HCT116 (cell line): ENCODE measurements at regions not wholly inside any gene's neighbourhood (a gene's known extent, or its start where the extent isn't known, plus 50 kb on each side); places are given as distances from the start of the nearest gene placed in this dataset.

Experiments
- ATAC-seq: fragments of 200-7000 bp; cut with Tn5 transposase; 2 replicates; pipeline ENCODE4 v1.9.1; 2020; ENCODE audit warnings: mild to moderate bottlenecking, moderate library complexity
- BruUV-seq: library from RNA; stranded (reverse); fragments of 400-500 nt; replicated peaks from 2 replicates; lab custom pipeline; 2021; lab: Mats Ljungman, UMichigan
- CTCF ChIA-PET: fragments of 300-600 bp; sonication (Branson Sonifier 250); formaldehyde crosslinking; loops from one replicate; lab custom pipeline; 2021; ENCODE audit warnings: antibody characterized with exemption; lab: Charles Lee
- POLR2A ChIA-PET: fragments of 300-600, 350-600 bp; sonication (Branson Sonifier 250); formaldehyde crosslinking; loops from one replicate; lab custom pipeline; 2021; ENCODE audit warnings: antibody characterized with exemption; lab: Charles Lee
- RAD21 ChIA-PET, 2 experiments: fragments of 300-600 bp; sonication (Branson Sonifier 250); formaldehyde crosslinking; loops; one replicate each; lab custom pipeline; 2023; ENCODE audit warnings: low total read pairs in 2 of 2; ENCODE audit not compliant: uncharacterized antibody in 2 of 2, unreplicated experiment in 2 of 2, low non-redundant PET in 1 of 2; lab: Charles Lee
- DNase-seq: peaks from one replicate; pipeline ENCODE4 v3.0.0-alpha.2; 2010; ENCODE audit warnings: low read depth, low spot score
- H2AFZ ChIP-seq: fragments of 200-600 bp; shearing (Covaris generic), sonication (generic); 2 replicates; pipeline ENCODE4 v1.6.1; 2017; ENCODE audit warnings: low read depth, mixed run types, mixed read lengths, antibody characterized with exemption, low read length; ENCODE audit not compliant: poor library complexity, severe bottlenecking
- H3K27ac ChIP-seq: 2 replicates; pipeline ENCODE4 v1.5.1; 2012; ENCODE audit warnings: low read depth, low read length
- H3K27me3 ChIP-seq: fragments of 200-600 bp; sonication (generic); 2 replicates; pipeline ENCODE4 v1.6.1; 2016; ENCODE audit warnings: mixed run types, low read length, mixed read lengths; ENCODE audit not compliant: insufficient read depth
- H3K36me3 ChIP-seq, 2 experiments: fragments of 200-500 bp in 1 of 2; fragments of 200-600 bp in 1 of 2; sonication (Bioruptor generic) in 1 of 2; sonication (generic) in 1 of 2; 2 replicates each; pipeline versions ENCODE4 v1.5.1 to v1.6.1; 2014 to 2016; ENCODE audit warnings: low read length in 2 of 2, inconsistent platforms in 1 of 2, mixed read lengths in 1 of 2, mixed run types in 1 of 2; ENCODE audit not compliant: insufficient read depth in 2 of 2, control insufficient read depth in 1 of 2
- H3K4me1 ChIP-seq, 2 experiments: fragments of 200-600 bp in 1 of 2; sonication (generic) in 1 of 2; 2 replicates each; pipeline versions ENCODE4 v1.5.1 to v1.6.1; 2012 to 2017; ENCODE audit warnings: low read length in 2 of 2, inconsistent platforms in 1 of 2, mild to moderate bottlenecking in 1 of 2, mixed read lengths in 1 of 2, mixed run types in 1 of 2, moderate library complexity in 1 of 2; ENCODE audit not compliant: insufficient read depth in 2 of 2, control insufficient read depth in 1 of 2
- H3K4me2 ChIP-seq: fragments of 200-600 bp; sonication (generic); 2 replicates; pipeline ENCODE4 v1.6.1; 2017; ENCODE audit warnings: mixed run types, low read length, mixed read lengths
- H3K4me3 ChIP-seq, 2 experiments: fragments of 200-600 bp in 1 of 2; sonication (generic) in 1 of 2; replicated peaks in 1 of 2; 2 replicates each; pipeline ENCODE4 v1.5.1; 2011 to 2016; ENCODE audit warnings: low read length in 2 of 2, control low read depth in 1 of 2, low read depth in 1 of 2, mild to moderate bottlenecking in 1 of 2, mixed read lengths in 1 of 2, mixed run types in 1 of 2
- H3K79me2 ChIP-seq: fragments of 200-600 bp; sonication (generic); 2 replicates; pipeline ENCODE4 v1.6.1; 2017; ENCODE audit warnings: mild to moderate bottlenecking, mixed run types, low read length, moderate library complexity, mixed read lengths; ENCODE audit not compliant: insufficient read depth
- H3K9ac ChIP-seq: fragments of 200-600 bp; sonication (generic); 2 replicates; pipeline ENCODE4 v1.6.1; 2016; ENCODE audit warnings: low read length, mixed read lengths
- H3K9me2 ChIP-seq: fragments of 200-600 bp; sonication (generic), shearing (Covaris generic); 2 replicates; pipeline ENCODE4 v1.6.1; 2017; ENCODE audit warnings: mixed run types, mild to moderate bottlenecking, moderate library complexity; ENCODE audit not compliant: insufficient read depth
- H3K9me3 ChIP-seq, 2 experiments: fragments of 200-500 bp in 1 of 2; fragments of 200-600 bp in 1 of 2; sonication (Bioruptor generic) in 1 of 2; sonication (generic) in 1 of 2; 2 replicates each; pipeline ENCODE4 v1.6.1; 2014 to 2017; ENCODE audit warnings: low read length in 2 of 2, mixed read lengths in 2 of 2, inconsistent platforms in 1 of 2, low read depth in 1 of 2, mild to moderate bottlenecking in 1 of 2, mixed run types in 1 of 2, moderate library complexity in 1 of 2; ENCODE audit not compliant: control insufficient read depth in 1 of 2, insufficient read depth in 1 of 2
- H4K20me1 ChIP-seq: fragments of 200-600 bp; sonication (generic), shearing (Covaris generic); 2 replicates; pipeline ENCODE4 v1.6.1; 2017; ENCODE audit warnings: mixed run types, mild to moderate bottlenecking, moderate library complexity; ENCODE audit not compliant: insufficient read depth
- ATF3 ChIP-seq: IDR thresholded peaks from 2 replicates; pipeline ENCODE4 v1.6.1; 2012
- CBX3 ChIP-seq: IDR thresholded peaks from 2 replicates; pipeline ENCODE4 v1.6.1; 2012; ENCODE audit warnings: low read depth
- CEBPB ChIP-seq: IDR thresholded peaks from 2 replicates; pipeline ENCODE4 v1.6.1; 2012; ENCODE audit warnings: low read depth
- EGR1 ChIP-seq: IDR thresholded peaks from 2 replicates; pipeline ENCODE4 v1.6.1; 2012; ENCODE audit warnings: low read depth
- ELF1 ChIP-seq: IDR thresholded peaks from 2 replicates; pipeline ENCODE4 v1.6.1; 2012; ENCODE audit warnings: low read depth, borderline replicate concordance
- EZH2 ChIP-seq: fragments of 200-600 bp; sonication (generic); IDR thresholded peaks from 2 replicates; pipeline ENCODE4 v1.6.1; 2017; ENCODE audit warnings: antibody characterized with exemption, mixed run types
- EZH2phosphoT487 ChIP-seq: fragments of 200-600 bp; IDR thresholded peaks from 2 replicates; pipeline ENCODE4 v1.6.1; 2018; ENCODE audit warnings: antibody characterized with exemption, borderline replicate concordance
- JUND ChIP-seq: IDR thresholded peaks from 2 replicates; pipeline ENCODE4 v1.6.1; 2012
- POLR2A ChIP-seq: IDR thresholded peaks from 2 replicates; pipeline ENCODE4 v1.7.0; 2011; ENCODE audit warnings: borderline replicate concordance; ENCODE audit not compliant: insufficient read depth, insufficient read length; ENCODE audit errors: extremely low read depth
- POLR2AphosphoS5 ChIP-seq: IDR thresholded peaks from 2 replicates; pipeline ENCODE4 v1.6.1; 2011; ENCODE audit warnings: mild to moderate bottlenecking, low read depth, low read length, moderate library complexity
- REST ChIP-seq: IDR thresholded peaks from 2 replicates; pipeline ENCODE4 v1.6.1; 2012; ENCODE audit warnings: low read depth
- SIN3A ChIP-seq: IDR thresholded peaks from 2 replicates; pipeline ENCODE4 v1.6.1; 2012; ENCODE audit warnings: low read depth
- SP1 ChIP-seq: IDR thresholded peaks from 2 replicates; pipeline ENCODE4 v1.6.1; 2012; ENCODE audit warnings: low read depth
- SRF ChIP-seq: IDR thresholded peaks from 2 replicates; pipeline ENCODE4 v1.6.1; 2012; ENCODE audit warnings: low read depth
- TCF7L2 ChIP-seq: IDR thresholded peaks from 2 replicates; pipeline ENCODE4 v1.7.0; 2011; ENCODE audit warnings: borderline replicate concordance, inconsistent platforms; ENCODE audit not compliant: insufficient read depth, insufficient read length; ENCODE audit errors: extremely low read depth
- YY1 ChIP-seq: IDR thresholded peaks from 2 replicates; pipeline ENCODE4 v1.6.1; 2011; ENCODE audit warnings: low read length, low read depth, moderate library complexity, mild to moderate bottlenecking; ENCODE audit not compliant: insufficient replicate concordance; ENCODE audit errors: extremely low read depth
- ZBTB33 ChIP-seq: IDR thresholded peaks from 2 replicates; pipeline ENCODE4 v1.6.1; 2011; ENCODE audit warnings: mild to moderate bottlenecking, low read length, moderate library complexity; ENCODE audit not compliant: insufficient replicate concordance; ENCODE audit errors: extremely low read depth
- ZNF274 ChIP-seq: fragments of 200-500 bp; sonication (Bioruptor generic); IDR thresholded peaks from 2 replicates; pipeline ENCODE4 v1.6.1; 2014; ENCODE audit warnings: mild to moderate bottlenecking, low read depth, low read length, inconsistent platforms
- intact Hi-C: fragments of 100-400 bp; cut with micrococcal nuclease; formaldehyde crosslinking; loops from 2 replicates; pipeline ENCODE4 v1.10.0; 2022

- Histone ChIP-seq H3K4me1 (no peaks in the 10 kb centered on the region), H3K9me2 (no peaks in the 10 kb centered on the region; the same call in 1 of the 2 replicates), H4K20me1 (no peaks in the 10 kb centered on the region), H3K27me3 (no peaks in the 10 kb centered on the region), H3K4me2 (no peak overlapping the region), H3K9me3 (no peaks in the 10 kb centered on the region), H2AFZ (no peak overlapping the region), H3K27ac (no peak overlapping the region), H3K79me2 (no peaks in the 10 kb centered on the region), H3K9ac (no peak overlapping the region), H3K36me3 (no peaks in the 10 kb centered on the region), H3K4me3 (no peak overlapping the region)
- ATAC-seq, result no peak
- BruUV-seq, result no TSS peak
- POLR2A ChIA-PET, result no interaction called here
- CTCF ChIA-PET, result no interaction called here
- DNase-seq, result no peak
- RAD21 ChIA-PET, result no interaction called here
- intact Hi-C loops, result no loop called here
- TF ChIP-seq SRF (no peak), POLR2A (no peak), EGR1 (no peak), ZNF274 (no peak), POLR2AphosphoS5 (no peak), SP1 (no peak), ATF3 (no peak), JUND (no peak), CBX3 (no peak), CEBPB (no peak), ELF1 (no peak), SIN3A (no peak), EZH2phosphoT487 (no peak), REST (no peak), EZH2 (no peak), ZBTB33 (no peak), TCF7L2 (no peak), YY1 (no peak)
These were observed 539.8 kb upstream of the ZNF608 start for GRCh38 chr5:125286271-125286670.
